HG03460 (cell line): ENCODE measurements at regions not wholly inside any gene's neighbourhood (a gene's known extent, or its start where the extent isn't known, plus 50 kb on each side); places are given as distances from the start of the nearest gene placed in this dataset.

Experiments used
- ATAC-seq: cut with Tn5 transposase; IDR thresholded peaks from one replicate; pipeline ENCODE4 v1.9.1; 2021; ENCODE audit not compliant: unreplicated experiment

DNA sequence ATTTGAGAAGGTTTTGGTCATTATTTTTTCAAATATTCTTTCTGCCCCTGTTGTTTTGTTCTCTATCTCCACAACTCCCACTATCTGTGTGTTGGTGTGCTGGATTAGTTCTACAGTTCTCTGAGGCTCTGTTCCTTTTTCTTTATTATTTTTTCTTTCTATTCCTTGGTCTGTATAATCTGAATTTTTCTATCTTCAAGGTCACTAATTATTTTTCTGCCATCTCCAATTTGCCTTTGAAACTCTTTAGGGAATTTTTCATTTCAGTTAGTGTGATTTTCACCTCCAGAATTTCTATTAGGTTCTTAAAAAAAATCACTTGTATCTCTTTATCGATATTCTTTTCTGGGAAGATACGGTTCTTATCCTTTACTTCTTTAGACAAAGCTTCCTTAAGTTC is 82.1 kb upstream of the GGTLC1 start:
- no peak for ATAC-seq

DNA sequence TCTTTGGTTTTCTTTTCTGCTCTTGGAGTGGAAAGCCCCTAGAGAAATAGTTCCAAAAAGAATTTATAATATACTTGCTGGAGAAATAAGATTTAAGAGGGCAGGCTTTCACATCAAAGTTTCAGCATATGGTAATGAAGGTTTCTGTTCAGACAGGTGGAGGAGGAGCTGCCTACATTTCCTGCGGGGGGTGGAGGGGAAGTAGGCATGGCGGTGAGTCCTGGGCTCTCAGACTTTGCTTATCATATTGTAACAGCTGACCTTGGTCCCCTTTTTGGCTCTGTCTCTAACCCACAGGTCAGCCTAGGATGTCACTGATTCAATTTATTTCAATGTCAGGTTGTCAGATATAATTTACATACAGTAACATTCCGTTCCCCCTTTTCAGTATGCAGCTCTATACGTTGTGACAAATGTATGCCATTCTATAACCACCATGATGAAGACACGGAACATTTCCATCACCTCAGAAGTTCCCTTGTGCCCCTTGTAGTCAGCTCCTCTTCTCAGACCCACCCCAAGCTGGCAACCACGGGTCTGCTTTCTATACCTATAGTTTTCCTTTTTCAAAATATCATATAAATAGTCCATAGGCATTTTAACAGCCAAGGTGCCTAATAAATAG is 77.6 kb upstream of the GGTLC1 start:
- ATAC-seq = no peak

DNA sequence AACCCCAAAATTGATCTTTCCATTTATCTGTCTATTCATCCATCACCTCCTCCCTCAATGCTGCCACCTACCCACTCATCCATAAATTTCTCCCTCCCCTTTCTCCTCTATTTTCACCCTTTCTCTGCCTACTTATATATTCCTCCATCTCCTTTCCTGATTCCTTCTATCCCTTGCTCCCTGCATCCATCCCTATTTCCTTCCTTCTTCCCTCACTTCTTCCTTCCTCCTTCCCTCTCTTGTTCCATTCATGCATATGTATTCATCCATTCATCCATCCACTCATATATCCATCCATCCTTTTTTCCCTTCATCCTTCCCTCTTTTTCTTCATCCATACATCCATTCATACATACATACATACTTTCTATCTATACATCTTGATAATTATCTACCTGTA is 76.3 kb upstream of the GGTLC1 start:
- no peak for ATAC-seq

DNA sequence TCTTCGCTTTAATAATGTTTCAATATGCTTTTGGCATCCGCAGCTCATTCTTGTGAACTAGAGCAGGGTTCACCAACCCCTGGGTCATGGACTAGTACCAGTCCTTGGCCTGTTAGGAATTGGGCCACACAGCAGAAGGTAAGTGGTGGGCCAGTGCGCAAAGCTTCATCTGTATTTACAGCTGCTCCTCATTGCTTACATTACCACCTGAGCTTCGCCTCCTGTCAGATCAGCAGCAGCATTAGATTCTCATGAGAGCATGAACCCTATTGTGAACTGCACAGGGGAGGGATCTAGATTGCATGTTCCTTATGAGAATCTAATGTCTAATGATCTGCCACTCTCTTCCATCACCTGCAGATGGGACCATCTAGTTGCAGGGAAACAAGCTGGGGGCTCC is 75.5 kb upstream of the GGTLC1 start:
- no peak for ATAC-seq

DNA sequence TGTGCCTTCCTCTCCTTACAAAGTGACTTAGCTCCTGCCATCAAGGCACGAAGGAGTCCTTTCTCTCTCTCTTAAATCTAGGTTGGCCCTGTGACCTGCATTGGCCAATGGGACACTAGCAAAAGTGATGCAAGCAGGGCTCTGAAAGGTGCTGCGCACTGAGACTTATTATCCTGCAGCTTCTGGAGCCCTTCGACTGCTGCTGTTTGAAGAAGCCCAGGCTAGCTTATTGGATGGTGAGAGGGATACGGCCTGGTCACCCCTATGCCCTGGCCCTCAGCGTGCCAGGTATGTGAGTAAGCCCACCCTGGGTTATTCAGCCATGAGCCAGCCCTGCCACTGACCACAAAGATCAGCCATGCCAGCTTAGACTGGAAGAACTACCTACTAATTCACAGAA is 74.5 kb upstream of the GGTLC1 start:
- ATAC-seq = no peak

DNA sequence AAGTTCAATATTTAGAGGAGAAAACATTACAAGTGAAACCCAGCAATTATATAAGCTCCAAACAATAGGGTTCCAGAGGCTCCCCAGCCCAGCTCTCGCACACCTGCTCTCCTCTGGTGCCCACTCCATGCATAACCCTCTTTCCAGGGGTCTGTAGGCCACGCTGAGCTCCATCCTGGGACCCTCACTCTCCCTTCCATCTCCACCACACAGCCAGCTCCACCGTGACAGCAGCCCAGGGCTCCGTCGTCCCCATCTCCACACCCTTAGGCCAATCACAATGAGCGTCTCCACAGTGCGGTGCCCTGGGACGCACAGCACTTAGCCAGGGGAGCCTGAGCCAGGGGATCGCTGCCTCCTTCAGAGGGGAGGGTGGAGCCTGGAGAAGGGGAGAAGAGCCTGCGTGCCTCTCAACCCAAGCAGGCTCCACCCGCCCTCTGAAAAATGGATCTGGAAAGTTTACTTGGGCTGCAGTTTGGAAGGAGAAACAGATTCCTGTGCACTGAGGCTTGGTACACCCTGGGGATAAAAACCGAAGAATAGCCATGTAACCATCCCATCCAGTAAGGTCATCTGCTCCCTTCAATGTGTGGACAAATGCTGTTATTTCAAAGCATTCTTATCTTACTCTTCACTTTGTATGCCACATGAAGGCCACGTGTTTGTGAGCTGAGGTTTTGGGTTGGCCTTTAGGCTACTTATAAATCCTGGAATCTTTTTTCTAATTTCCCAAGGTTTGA is 72.4 kb upstream of the GGTLC1 start:
- no peak for ATAC-seq

DNA sequence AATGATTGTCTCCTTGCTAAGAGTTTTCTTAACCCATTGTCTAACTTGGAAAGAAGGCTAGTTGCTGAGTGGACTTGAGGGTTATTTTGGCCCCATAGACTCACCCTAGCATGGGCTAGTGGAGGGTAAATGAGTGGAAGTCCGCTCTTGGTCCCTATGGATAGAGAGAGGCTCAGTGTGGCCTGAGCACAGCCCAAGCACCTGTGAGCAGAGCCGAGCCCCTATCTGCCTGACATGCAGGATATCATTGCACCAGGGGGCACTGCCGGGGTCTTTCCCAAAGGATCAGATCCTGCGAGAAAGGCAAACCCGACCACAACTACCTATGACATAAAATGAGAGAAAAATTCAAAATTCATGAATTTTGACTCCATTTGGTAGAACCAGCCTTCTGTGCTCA is 70.6 kb upstream of the GGTLC1 start:
- no peak for ATAC-seq

DNA sequence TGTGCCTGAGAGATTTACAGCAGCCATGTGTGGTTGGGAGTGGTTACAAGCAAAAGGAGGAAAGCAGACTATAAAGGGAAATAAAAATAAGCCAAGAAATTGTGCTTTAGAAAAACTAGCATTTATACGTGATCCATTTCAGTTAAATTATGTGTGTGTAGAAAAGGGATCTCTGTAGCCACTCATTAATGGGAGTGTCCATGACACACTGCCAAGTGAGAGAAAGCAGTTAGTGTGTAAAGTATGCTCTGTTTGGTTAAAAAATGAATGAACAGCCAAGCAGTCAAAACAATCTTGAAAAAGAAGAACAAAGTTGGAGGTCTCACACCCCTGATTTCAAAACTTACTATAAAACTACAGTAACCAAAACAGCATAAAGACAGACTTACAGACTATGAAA is 67.9 kb upstream of the GGTLC1 start:
- no peak for ATAC-seq

DNA sequence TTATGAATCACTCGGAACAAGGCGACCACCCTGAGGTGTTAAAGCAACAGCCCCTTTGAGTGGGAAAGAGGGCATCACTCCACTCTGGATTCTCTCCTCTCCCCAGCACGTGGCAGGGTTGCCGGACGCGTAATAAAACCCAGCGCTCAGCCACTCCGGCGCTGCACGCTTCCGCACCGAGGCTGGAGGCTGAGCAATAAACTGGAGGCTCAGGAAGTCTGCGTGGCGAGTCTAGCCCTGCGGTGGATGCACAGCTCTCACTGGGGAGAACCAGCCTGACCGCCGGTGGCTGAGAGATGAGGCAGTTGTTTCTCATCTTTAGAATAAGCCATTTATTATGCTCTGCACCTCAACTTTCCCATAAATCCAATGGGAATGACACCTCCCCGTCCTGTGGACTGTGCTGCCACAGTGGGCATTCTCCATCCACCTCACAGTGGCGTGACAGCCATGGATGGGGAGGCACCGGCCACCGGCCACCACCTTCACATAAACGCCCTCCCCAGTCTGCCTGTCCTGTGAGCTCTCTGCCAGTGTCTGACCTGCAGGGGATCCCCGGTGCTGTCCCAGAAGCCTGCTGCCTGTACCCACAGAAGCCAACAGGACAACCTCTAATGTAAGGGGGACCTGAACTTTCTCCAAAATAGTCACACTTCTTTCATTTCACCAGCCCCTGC is 64.2 kb upstream of the GGTLC1 start:
- ATAC-seq = no peak

DNA sequence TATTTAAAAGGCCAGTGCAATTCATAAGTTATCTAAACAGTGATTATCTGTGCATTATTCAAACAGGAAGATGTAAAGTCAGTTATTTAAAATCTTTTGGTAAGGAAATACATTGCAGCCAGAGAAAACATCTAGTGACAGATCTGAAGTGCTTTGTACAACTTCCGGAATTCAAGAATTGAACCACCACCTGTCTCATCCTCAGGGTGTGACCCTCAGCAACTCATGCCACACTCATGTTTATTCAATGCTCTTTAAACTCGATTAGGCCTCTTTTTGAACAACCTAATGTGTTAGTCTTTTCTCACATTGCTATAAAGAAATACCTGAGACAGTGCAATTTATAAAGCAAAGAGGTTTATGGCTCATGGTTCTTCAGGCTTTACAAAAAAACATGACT is 62.6 kb upstream of the GGTLC1 start:
- no peak for ATAC-seq

DNA sequence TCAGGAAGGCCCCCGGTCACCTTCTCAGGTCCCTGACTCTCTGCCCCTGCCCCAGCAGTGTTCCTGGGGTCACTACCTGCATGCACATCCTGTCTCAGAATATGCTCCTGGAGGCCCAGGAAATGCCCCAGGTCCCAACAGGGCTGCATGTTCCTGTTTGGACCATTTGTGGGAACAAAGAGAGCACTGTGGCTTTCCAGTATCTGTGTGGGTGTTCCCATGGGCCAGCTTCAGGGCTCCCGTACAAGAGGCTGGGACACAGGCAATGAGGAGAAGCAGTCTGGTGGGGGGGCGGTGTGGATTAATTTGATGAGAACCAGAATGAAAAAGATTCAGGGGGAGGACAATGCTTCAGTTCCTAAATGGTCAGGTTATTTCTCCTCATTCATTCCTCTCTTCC is 61.5 kb upstream of the GGTLC1 start:
- no peak for ATAC-seq

DNA sequence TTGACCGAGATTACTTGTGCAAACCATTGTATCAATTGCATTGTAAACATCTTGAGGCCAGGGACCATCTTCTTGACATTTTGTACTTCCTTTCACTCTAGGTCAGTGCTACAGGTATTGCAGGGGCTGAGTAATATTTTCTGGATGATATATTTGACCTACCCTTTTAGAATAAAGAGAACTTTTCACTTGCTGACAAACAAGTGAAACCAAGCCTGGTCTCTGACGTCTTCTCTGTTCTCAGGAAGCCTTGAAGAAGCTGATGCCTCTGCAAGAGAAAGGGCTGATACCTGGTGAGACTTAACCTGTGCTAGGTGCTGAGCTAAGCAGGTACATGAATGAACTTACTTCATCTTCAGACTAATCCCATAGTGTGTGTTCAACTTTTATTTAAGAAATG is 60.5 kb upstream of the GGTLC1 start:
- ATAC-seq = no peak

DNA sequence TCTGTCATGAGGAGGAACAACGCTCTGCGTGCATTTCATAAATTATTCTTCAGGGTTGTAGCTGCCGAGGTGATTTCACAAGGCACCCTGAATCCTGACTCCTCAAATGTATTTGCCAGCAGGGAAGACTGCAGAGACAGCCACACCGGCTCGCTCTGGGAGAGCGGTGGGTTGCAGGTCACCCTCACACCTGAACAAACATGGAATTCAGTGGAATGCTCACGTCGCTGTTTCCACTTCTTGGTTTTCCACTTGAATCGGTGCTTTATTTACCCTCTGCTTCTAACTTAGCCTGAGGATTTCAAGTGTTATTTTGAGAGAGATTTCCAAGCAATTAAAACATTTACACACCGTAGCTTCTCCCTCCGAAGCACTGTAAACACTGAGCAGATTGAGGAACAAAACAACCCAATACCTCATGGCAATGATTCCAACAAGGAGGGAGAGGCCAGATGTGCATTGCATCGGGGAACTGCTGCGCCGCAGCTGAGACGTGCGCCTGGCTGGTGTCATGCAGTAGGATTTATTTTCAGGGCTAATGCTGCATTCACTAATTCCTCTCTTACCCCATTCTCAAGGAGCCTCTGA is 59.5 kb upstream of the GGTLC1 start:
- ATAC-seq = no peak

DNA sequence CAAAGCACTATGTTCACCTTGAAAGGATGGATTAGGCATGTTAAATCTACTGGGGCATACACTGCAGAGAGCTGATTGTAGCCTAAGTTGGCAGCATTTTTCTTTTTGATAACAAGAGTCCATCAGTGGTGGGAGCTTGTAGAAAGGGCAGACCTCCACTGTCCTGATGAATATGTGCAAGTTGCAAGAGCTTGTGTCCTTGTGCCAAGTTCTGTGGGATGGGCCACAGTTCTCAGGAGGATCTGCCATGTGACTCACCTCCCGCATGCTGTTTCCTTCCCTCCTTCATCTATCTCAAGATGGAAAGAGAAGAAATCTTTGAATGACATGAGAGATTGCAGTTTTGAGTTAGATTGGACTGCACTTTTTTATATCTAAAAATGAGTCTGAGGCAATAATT is 58.3 kb upstream of the GGTLC1 start:
- no peak for ATAC-seq

DNA sequence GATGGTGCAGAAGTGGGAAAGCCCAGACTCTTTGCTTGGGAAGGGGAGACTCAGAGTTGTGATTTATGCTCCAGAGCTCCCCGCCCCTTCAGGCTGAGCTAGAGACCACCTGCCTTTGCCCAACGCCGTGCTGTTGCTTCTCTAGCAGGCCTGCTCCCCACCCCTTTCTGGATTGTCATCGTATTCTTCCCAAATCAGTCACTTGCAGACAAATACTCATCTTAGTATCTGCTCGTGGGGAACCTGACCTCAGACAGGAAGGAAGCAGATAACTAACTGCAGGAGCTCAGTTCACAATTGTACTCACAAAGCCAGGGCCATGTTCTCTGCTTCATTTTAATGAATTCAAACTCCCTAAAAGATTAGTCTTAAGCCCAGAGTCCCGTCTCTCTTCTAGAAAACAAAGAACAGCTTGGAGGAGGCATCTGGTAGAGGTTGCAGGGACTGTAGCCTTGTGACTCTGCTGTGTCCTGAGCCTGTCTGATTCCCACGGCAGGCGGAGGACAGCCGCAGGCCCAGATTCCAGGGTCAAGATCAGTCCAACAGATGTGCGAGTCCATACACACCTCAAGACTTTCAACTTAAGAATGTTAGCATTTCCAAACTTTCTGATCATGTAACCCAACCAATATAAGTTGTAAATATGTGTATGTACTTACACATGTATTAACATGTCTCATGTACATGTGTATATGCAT is 57.2 kb upstream of the GGTLC1 start:
- ATAC-seq = no peak

DNA sequence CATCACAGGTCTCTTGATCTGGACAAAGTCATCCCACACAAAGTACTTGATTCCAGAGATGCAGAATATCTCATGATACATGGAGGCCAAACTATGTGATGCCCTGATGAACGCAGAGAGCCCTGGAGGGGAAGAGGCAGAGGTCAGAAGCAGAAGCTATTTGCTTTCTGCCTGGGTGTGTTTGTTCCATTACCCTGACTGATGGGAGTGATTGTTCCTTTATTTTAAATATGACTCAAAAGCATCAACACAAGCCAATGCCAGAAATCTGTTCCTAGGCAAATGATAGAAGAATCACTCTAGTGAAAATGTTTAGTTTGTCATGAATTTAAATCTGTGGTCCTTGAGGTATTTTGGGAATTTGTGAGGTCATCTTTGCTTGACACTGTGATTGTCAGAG is 54.7 kb upstream of the GGTLC1 start:
- ATAC-seq = no peak

DNA sequence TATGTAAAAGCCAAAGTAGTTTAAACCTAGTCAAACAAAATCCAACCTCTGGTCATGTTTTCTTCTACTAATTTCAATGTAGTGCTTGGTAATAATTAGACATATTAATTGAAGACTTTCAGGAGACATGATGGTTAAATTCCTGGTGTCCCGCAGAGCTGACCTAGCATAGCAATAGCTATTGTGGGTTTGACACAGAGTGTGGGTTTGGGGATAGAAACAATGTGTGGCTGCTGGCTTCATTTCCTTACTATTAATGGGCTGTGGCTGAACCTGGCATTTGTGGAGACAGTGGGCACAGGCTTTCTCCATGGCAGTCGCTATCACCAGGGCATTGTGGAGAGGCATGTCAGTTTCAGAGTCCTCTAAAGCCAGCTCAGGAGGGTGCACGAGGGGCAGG is 54.1 kb upstream of the GGTLC1 start:
- no peak for ATAC-seq

DNA sequence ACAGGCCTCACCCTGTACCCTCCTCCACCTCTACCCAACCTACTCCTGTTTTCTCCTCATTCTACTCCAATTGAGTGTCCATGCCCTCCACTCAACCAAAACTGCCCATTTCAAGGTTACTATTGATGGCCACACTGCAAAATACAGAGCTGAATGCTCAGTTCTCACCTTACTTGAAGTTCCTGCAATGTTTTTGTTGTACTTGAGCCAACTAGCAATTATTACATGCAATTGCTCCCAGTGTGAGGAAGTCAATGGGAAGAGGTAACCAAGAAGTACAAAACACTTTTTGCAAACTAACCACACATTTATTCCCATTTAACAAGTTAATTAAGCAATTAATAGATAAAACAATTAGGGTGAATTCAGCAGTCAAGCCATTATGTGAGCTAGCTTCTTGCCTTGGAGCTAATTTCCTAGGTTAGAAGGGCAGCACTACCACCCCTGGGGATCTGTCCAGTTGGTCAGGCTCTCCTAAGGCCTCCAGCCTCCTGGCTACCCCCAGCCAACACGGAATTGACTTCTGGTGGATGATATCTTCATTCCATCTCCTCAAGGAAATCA is 52.4 kb upstream of the GGTLC1 start:
- ATAC-seq = no peak

DNA sequence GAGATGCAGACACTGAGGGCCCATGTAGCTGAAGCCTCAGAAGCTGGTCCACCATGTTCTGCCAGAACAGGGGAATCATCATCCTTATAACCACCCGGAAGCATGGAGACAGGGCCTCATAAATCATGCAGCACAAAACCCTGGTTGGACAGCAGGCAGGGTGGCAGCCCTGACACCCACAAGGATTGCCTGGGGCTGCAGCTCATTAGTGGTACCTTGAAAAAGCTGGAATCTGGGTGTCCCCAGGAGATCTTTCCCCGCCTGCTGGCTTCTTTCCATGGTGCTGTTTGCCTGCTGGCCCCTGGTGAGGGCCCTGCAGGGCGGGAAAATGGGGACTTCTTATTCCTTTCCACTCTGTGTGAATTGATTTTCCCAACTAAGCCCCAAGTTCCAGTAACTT is 50.6 kb upstream of the GGTLC1 start:
- ATAC-seq = no peak
